Ureter (tissue), 1 donor: ENCODE measurements at regions not wholly inside any gene's neighbourhood (a gene's known extent, or its start where the extent isn't known, plus 50 kb on each side); places are given as distances from the start of the nearest gene placed in this dataset.

Experiments used
- DNase-seq: peaks from one replicate; pipeline ENCODE4 v3.0.0-alpha.2; 2020; ENCODE audit warnings: low spot score
- donor health status: DM: yes; HTN: yes; CAD: no.

- no peak for DNase-seq
Measured at GRCh38 chr15:85307687-85308045, 72.7 kb upstream of the AKAP13 start.

GRCh38 chr15:85311647-85312046 lies 68.8 kb upstream of the AKAP13 start:
- DNase-seq: no peak

GRCh38 chr15:85312486-85312885 lies 67.9 kb upstream of the AKAP13 start:
- no peak for DNase-seq

- no peak for DNase-seq
Measured at GRCh38 chr15:85312929-85313331, 67.5 kb upstream of the AKAP13 start.

GRCh38 chr15:85313339-85313738 lies 67.1 kb upstream of the AKAP13 start:
- DNase-seq: no peak

GRCh38 chr15:85314146-85314545 lies 66.3 kb upstream of the AKAP13 start:
- DNase-seq: no peak

GRCh38 chr15:85314633-85315032 lies 65.8 kb upstream of the AKAP13 start:
- DNase-seq: no peak

- no peak for DNase-seq
Measured at GRCh38 chr15:85316244-85316934, 64.0 kb upstream of the AKAP13 start.

GRCh38 chr15:85318048-85318731 lies 62.2 kb upstream of the AKAP13 start:
- DNase-seq: no peak

- no peak for DNase-seq
Measured at GRCh38 chr15:85318732-85319076, 61.7 kb upstream of the AKAP13 start.

GRCh38 chr15:85324202-85324601 lies 56.2 kb upstream of the AKAP13 start:
- DNase-seq: no peak

GRCh38 chr15:85325834-85326233 lies 54.6 kb upstream of the AKAP13 start:
- DNase-seq: no peak

- no peak for DNase-seq
Measured at GRCh38 chr15:85326291-85326690, 54.1 kb upstream of the AKAP13 start.

GRCh38 chr15:85327820-85328219 lies 52.6 kb upstream of the AKAP13 start:
- DNase-seq: peak; percentile 7

GRCh38 chr15:85329561-85330422 lies 50.6 kb upstream of the AKAP13 start:
- DNase-seq: peak; percentile 42
